Sigmoid colon (tissue), 6 donors: ENCODE measurements at regions not wholly inside any gene's neighbourhood (a gene's known extent, or its start where the extent isn't known, plus 50 kb on each side); places are given as distances from the start of the nearest gene placed in this dataset.

Experiments used
- DNase-seq: peaks from one replicate; pipeline ENCODE4 v3.0.0-alpha.2; 2019
- H3K27ac ChIP-seq, 4 donors: fragments of 200-600 bp; sonication (generic); one replicate each; pipeline ENCODE4 v1.5.1; 2016 to 2019; ENCODE audit warnings: mild to moderate bottlenecking in 1 of 4
- H3K27me3 ChIP-seq, 3 donors: fragments of 200-600 bp; sonication (generic); one replicate each; pipeline ENCODE4 v1.5.1; 2019; ENCODE audit warnings: mild to moderate bottlenecking in 1 of 3
- H3K36me3 ChIP-seq, 4 donors: fragments of 200-600 bp; sonication (generic); one replicate each; pipeline ENCODE4 v1.5.1; 2016 to 2019
- H3K4me1 ChIP-seq, 4 donors: fragments of 200-600 bp; sonication (generic); one replicate each; pipeline ENCODE4 v1.5.1; 2017 to 2019
- H3K4me3 ChIP-seq, 4 donors: fragments of 200-600 bp; sonication (generic); one replicate each; pipeline ENCODE4 v1.5.1; 2017 to 2019; ENCODE audit warnings: mild to moderate bottlenecking in 2 of 4, moderate library complexity in 1 of 4
- H3K9me3 ChIP-seq, 4 donors: fragments of 200-600 bp in 3 of 4; sonication (generic) in 3 of 4; one replicate each; pipeline versions ENCODE4 v1.5.1 to v1.6.1; 2013 to 2019
- EP300 ChIP-seq, 4 donors: sonication (generic); formaldehyde crosslinking; IDR thresholded peaks; one replicate each; pipeline ENCODE4 v1.6.1; 2017; ENCODE audit warnings: antibody characterized with exemption in 4 of 4
- POLR2A ChIP-seq, 2 donors: fragments of 450-650 bp; IDR thresholded peaks; one replicate each; pipeline ENCODE4 v1.6.1; 2016; ENCODE audit warnings: antibody characterized with exemption in 2 of 2, mild to moderate bottlenecking in 2 of 2, moderate library complexity in 2 of 2
- POLR2AphosphoS5 ChIP-seq, 4 donors: sonication (generic); formaldehyde crosslinking; IDR thresholded peaks; one replicate each; pipeline ENCODE4 v1.6.1; 2017; ENCODE audit warnings: antibody characterized with exemption in 4 of 4
- WGBS, 2 donors: extraction: QIAGEN DNeasy Blood & Tissue Kit; methylation state at CpG; one replicate each; pipeline ENCODE4 v1.1.7; 2013; 5-methylcytosine and 5-hydroxymethylcytosine counted together
- intact Hi-C: fragments of 100-400 bp; cut with DNase I; formaldehyde crosslinking; loops from one replicate; pipeline ENCODE4 v1.15.1; 2023
- TF ChIP-seq, protein P1 (sequence below), 4 experiments: fragments of 450-650 bp in 3 of 4; fragments of 200-600 bp in 1 of 4; IDR thresholded peaks; one replicate each; pipeline ENCODE4 v1.5.1; 2016 to 2019; ENCODE audit warnings: antibody characterized with exemption in 4 of 4, mild to moderate bottlenecking in 3 of 4, moderate library complexity in 2 of 4
- donor health status: healthy with polysubstance abuse.
- donor health status: healthy.

DNA sequence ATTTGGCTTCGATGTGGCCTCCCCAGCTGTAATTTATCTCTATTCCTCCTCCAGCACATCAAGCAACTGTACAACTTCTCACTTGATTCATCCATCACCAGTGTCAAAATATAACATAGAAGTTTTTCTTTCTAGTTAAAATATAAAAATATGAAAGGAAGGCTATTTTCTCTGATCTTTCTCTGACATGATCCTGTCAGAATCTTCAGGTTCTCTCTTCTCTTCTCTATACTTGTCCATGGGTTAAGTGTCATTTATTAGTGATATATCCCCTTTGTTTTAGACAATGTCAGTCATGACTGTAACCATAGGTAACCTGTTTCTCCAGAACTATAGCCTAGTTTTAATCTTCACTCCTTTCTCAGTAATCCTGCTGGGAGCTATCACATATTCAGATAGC, 132.5 kb upstream of the G2E3 start:
- WGBS, 2 donors, result 66 to 78% methylated on average over 1 of the region's 1 CpG

DNA sequence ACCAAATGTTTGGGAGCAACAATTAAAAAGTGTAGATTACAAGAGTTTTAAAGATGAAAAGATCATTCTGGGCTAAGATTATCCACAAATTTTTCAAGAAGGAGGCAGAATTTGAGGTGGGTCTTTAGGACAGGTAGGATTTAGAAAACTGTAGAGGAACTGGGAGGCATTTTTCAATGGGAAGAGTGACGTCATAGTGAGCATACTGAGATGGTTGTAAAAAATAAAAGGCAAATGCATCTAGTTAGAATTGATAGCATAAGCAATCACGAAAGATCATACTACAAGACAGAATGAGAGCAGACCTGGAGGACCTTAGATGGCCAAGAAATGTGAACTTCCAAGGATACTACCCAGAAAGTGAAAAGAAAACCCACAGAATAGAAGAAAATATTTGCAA, 131.6 kb upstream of the G2E3 start:
- intact Hi-C loops, result no loop called here
- no peak for DNase-seq
- 66 to 78% methylated on average over 2 of the region's 2 CpGs for WGBS, 2 donors

More for the DNA sequence above, 132.5 kb upstream of the G2E3 start:
- TF ChIP-seq, protein P1, sequence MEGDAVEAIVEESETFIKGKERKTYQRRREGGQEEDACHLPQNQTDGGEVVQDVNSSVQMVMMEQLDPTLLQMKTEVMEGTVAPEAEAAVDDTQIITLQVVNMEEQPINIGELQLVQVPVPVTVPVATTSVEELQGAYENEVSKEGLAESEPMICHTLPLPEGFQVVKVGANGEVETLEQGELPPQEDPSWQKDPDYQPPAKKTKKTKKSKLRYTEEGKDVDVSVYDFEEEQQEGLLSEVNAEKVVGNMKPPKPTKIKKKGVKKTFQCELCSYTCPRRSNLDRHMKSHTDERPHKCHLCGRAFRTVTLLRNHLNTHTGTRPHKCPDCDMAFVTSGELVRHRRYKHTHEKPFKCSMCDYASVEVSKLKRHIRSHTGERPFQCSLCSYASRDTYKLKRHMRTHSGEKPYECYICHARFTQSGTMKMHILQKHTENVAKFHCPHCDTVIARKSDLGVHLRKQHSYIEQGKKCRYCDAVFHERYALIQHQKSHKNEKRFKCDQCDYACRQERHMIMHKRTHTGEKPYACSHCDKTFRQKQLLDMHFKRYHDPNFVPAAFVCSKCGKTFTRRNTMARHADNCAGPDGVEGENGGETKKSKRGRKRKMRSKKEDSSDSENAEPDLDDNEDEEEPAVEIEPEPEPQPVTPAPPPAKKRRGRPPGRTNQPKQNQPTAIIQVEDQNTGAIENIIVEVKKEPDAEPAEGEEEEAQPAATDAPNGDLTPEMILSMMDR (IDR thresholded peaks at IDR 0.05), result no peak
- no peak for TF ChIP-seq EP300 (IDR thresholded peaks at IDR 0.05)
- no peak for TF ChIP-seq POLR2AphosphoS5 (IDR thresholded peaks at IDR 0.05)
- TF ChIP-seq POLR2A (IDR thresholded peaks at IDR 0.05), result no peak
- no peak overlapping the region for H3K4me3 ChIP-seq
- no peak for DNase-seq
- H3K27ac ChIP-seq, result no peak overlapping the region
- intact Hi-C loops, result no loop called here
- no peaks in the 10 kb centered on the region for H3K9me3 ChIP-seq
- H3K27me3 ChIP-seq, result no peaks in the 10 kb centered on the region
- H3K36me3 ChIP-seq, result no peaks in the 10 kb centered on the region
- no peaks in the 10 kb centered on the region for H3K4me1 ChIP-seq

DNA sequence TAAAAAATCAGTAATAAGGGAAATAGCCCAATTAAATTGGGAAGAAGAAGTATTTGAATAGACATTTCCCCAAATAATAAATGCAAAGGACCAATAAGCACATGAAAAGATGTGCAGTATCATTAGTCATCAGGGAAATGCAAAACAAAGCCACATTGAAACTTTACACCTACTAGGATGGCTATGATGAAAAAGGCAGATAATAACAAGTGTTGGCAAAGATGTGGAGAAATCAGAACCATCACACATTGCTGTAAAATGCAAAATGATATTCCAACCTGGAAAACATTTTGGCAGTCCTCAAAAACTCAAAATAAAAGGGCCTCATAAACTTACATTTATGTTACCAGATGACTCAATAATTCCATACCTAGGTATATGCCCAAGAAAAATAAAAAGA, 131.1 kb upstream of the G2E3 start:
- Histone ChIP-seq H3K27ac (no peak overlapping the region), H3K9me3 (no peaks in the 10 kb centered on the region), H3K4me3 (no peak overlapping the region), H3K36me3 (no peaks in the 10 kb centered on the region), H3K27me3 (no peaks in the 10 kb centered on the region), H3K4me1 (no peaks in the 10 kb centered on the region)
- TF ChIP-seq EP300 (IDR thresholded peaks at IDR 0.05), result no peak
- TF ChIP-seq, protein P1 (IDR thresholded peaks at IDR 0.05), result no peak
- DNase-seq, result no peak
- intact Hi-C loops, result no loop called here

More for the DNA sequence above, 131.6 kb upstream of the G2E3 start:
- no peak overlapping the region for H3K4me3 ChIP-seq
- H3K36me3 ChIP-seq, result no peaks in the 10 kb centered on the region
- no peaks in the 10 kb centered on the region for H3K27me3 ChIP-seq
- no peaks in the 10 kb centered on the region for H3K9me3 ChIP-seq
- TF ChIP-seq EP300 (IDR thresholded peaks at IDR 0.05) (no peak), POLR2AphosphoS5 (IDR thresholded peaks at IDR 0.05) (no peak), POLR2A (IDR thresholded peaks at IDR 0.05) (no peak)
- TF ChIP-seq, protein P1 (IDR thresholded peaks at IDR 0.05), result no peak
- no peak overlapping the region for H3K27ac ChIP-seq
- no peaks in the 10 kb centered on the region for H3K4me1 ChIP-seq

DNA sequence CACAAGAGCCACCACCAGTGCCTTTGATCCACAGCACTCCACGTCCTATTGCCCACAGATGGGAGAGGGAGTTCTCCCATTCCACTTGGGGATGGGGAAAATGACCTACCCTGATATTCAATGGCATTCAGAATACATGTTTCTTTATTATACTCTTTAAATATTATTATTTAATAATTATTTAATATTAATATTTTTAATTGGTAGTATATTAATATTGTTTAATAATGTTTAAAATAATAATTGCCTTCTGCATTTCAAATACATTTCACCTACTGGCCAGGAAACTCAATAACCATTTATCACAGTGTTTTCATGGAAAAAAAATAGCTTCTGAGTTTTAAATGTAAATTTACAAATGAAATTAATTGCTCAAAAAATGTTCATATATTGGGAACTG, 127.4 kb upstream of the G2E3 start:
- no peak overlapping the region for H3K4me3 ChIP-seq
- H3K36me3 ChIP-seq, result no peaks in the 10 kb centered on the region
- no peak overlapping the region for H3K27ac ChIP-seq
- no peak for DNase-seq
- no peaks in the 10 kb centered on the region for H3K9me3 ChIP-seq
- WGBS, 2 donors, result 41 to 61% methylated on average over 1 of the region's 1 CpG
- H3K27me3 ChIP-seq, result no peaks in the 10 kb centered on the region
- intact Hi-C loops, result no loop called here
- TF ChIP-seq EP300 (IDR thresholded peaks at IDR 0.05), result no peak
- TF ChIP-seq, protein P1 (IDR thresholded peaks at IDR 0.05), result no peak
- no peak for TF ChIP-seq POLR2AphosphoS5 (IDR thresholded peaks at IDR 0.05)
- TF ChIP-seq POLR2A (IDR thresholded peaks at IDR 0.05), result no peak
- no peaks in the 10 kb centered on the region for H3K4me1 ChIP-seq

DNA sequence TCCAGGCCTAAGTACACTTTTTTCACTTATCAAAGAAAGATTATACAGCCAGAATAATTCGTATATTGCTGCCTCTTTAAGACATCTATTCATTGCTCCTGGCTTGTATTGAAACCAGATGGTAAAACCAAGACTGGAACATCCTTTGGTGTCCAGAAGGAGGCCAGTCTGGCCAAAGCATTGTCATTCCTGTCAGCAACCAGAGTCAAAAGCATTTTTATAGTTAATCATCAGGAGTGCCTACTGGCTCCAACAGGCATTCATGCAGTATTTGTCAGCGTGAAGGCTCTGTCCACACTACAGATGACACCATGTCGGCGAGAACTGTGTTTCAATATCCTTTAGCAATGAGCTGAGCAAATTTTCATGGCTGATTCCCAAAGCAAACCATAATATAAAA, 118.0 kb upstream of the G2E3 start:
- H3K4me3 ChIP-seq, result no peak overlapping the region
- WGBS, 2 donors, result 85 to 92% methylated on average over 4 of the region's 4 CpGs
- no peak for TF ChIP-seq POLR2A (IDR thresholded peaks at IDR 0.05)
- TF ChIP-seq EP300 (IDR thresholded peaks at IDR 0.05), result no peak
- TF ChIP-seq, protein P1 (IDR thresholded peaks at IDR 0.05), result no peak
- H3K4me1 ChIP-seq, result no peaks in the 10 kb centered on the region
- intact Hi-C loops, result no loop called here
- H3K36me3 ChIP-seq, result no peaks in the 10 kb centered on the region
- no peak overlapping the region for H3K27ac ChIP-seq
- H3K27me3 ChIP-seq, result no peaks in the 10 kb centered on the region
- DNase-seq, result no peak
- H3K9me3 ChIP-seq, result no peaks in the 10 kb centered on the region
